ENCODE measurements at regions not wholly inside any gene's neighbourhood (a gene's known extent, or its start where the extent isn't known, plus 50 kb on each side); places are given as distances from the start of the nearest gene placed in this dataset.
"Not testable (repeated sequence)": the region's sequence is repeated elsewhere in the genome, so short reads cannot be mapped to it uniquely, and the experiment has no call there.

DNA sequence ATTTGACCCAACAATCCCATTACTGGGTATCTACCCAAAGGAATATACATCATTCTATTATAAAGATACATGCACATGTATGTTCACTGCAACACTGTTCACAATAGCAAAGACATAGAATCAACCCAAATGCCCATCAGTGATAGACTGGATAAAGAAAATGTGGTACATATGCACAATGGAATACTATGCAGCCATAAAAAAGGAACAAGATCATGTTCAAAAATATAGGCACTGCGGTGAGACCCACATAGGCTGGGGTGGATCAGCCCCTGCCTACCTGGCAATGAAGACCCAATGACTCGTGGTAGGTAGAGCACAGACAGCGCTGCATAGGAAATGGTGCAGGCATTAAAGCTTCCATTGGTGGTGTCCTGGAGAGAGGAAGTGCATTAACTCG is 88.6 kb upstream of the NFIL3 start:
- not testable (repeated sequence) for H3K4me3 ChIP-seq (ENCODE audit: low read depth in 1 of 5, low read length in 5 of 5); H3K27ac ChIP-seq (ENCODE audit: low read depth, low read length); H3K9ac ChIP-seq (ENCODE audit: low read length in 5 of 5); H3K27me3 ChIP-seq (ENCODE audit: control insufficient read depth in 5 of 5, insufficient read depth in 4 of 5, low read length in 5 of 5); H3K4me1 ChIP-seq (ENCODE audit: control insufficient read depth in 5 of 5, insufficient read depth in 5 of 5, low read length in 5 of 5); H3K36me3 ChIP-seq (ENCODE audit: control insufficient read depth in 5 of 5, insufficient read depth in 5 of 5, low read length in 5 of 5)
- peaks cover 0 to 10% (median 4%) of the 10 kb centered on the region in 5 donors for H3K9me3 ChIP-seq (ENCODE audit: control insufficient read depth in 5 of 5, low read length in 5 of 5)

- H3K9me3 ChIP-seq (ENCODE audit: control insufficient read depth in 5 of 5, low read length in 5 of 5), result no peaks in the 10 kb centered on the region
- H3K9ac ChIP-seq (ENCODE audit: low read length in 5 of 5), result no peak overlapping the region
- H3K36me3 ChIP-seq (ENCODE audit: control insufficient read depth in 5 of 5, insufficient read depth in 5 of 5, low read length in 5 of 5), result no peaks in the 10 kb centered on the region
- no peak overlapping the region for H3K4me3 ChIP-seq (ENCODE audit: low read depth in 1 of 5, low read length in 5 of 5)
- H3K4me1 ChIP-seq (ENCODE audit: control insufficient read depth in 5 of 5, insufficient read depth in 5 of 5, low read length in 5 of 5), result no peaks in the 10 kb centered on the region
- no peaks in the 10 kb centered on the region for H3K27me3 ChIP-seq (ENCODE audit: control insufficient read depth in 5 of 5, insufficient read depth in 4 of 5, low read length in 5 of 5)
- H3K27ac ChIP-seq (ENCODE audit: low read depth, low read length), result no peak overlapping the region
Measured at GRCh38 chr9:91503673-91504081, 80.0 kb upstream of the NFIL3 start.

- Histone ChIP-seq H3K9ac (ENCODE audit: low read length in 5 of 5) (no peak overlapping the region), H3K36me3 (ENCODE audit: control insufficient read depth in 5 of 5, insufficient read depth in 5 of 5, low read length in 5 of 5) (no peaks in the 10 kb centered on the region), H3K27me3 (ENCODE audit: control insufficient read depth in 5 of 5, insufficient read depth in 4 of 5, low read length in 5 of 5) (no peaks in the 10 kb centered on the region), H3K4me1 (ENCODE audit: control insufficient read depth in 5 of 5, insufficient read depth in 5 of 5, low read length in 5 of 5) (no peaks in the 10 kb centered on the region), H3K9me3 (ENCODE audit: control insufficient read depth in 5 of 5, low read length in 5 of 5) (no peaks in the 10 kb centered on the region), H3K27ac (ENCODE audit: low read depth, low read length) (no peak overlapping the region), H3K4me3 (ENCODE audit: low read depth in 1 of 5, low read length in 5 of 5) (no peak overlapping the region)
Measured at GRCh38 chr9:91502913-91503672, 79.5 kb upstream of the NFIL3 start.

- Histone ChIP-seq H3K27me3 (ENCODE audit: control insufficient read depth in 5 of 5, insufficient read depth in 4 of 5, low read length in 5 of 5) (no peaks in the 10 kb centered on the region), H3K27ac (ENCODE audit: low read depth, low read length) (no peak overlapping the region), H3K4me1 (ENCODE audit: control insufficient read depth in 5 of 5, insufficient read depth in 5 of 5, low read length in 5 of 5) (no peaks in the 10 kb centered on the region), H3K9me3 (ENCODE audit: control insufficient read depth in 5 of 5, low read length in 5 of 5) (no peaks in the 10 kb centered on the region), H3K4me3 (ENCODE audit: low read depth in 1 of 5, low read length in 5 of 5) (no peak overlapping the region), H3K36me3 (ENCODE audit: control insufficient read depth in 5 of 5, insufficient read depth in 5 of 5, low read length in 5 of 5) (no peaks in the 10 kb centered on the region), H3K9ac (ENCODE audit: low read length in 5 of 5) (no peak overlapping the region)
Measured at GRCh38 chr9:91502475-91502874, 78.8 kb upstream of the NFIL3 start.

- no peak overlapping the region for H3K27ac ChIP-seq (ENCODE audit: low read depth, low read length)
- no peaks in the 10 kb centered on the region for H3K27me3 ChIP-seq (ENCODE audit: control insufficient read depth in 5 of 5, insufficient read depth in 4 of 5, low read length in 5 of 5)
- no peaks in the 10 kb centered on the region for H3K9me3 ChIP-seq (ENCODE audit: control insufficient read depth in 5 of 5, low read length in 5 of 5)
- no peaks in the 10 kb centered on the region for H3K36me3 ChIP-seq (ENCODE audit: control insufficient read depth in 5 of 5, insufficient read depth in 5 of 5, low read length in 5 of 5)
- H3K4me3 ChIP-seq (ENCODE audit: low read depth in 1 of 5, low read length in 5 of 5), result no peak overlapping the region
- peaks cover 0 to 9% (median 2%) of the 10 kb centered on the region in 5 donors for H3K4me1 ChIP-seq (ENCODE audit: control insufficient read depth in 5 of 5, insufficient read depth in 5 of 5, low read length in 5 of 5)
- no peak overlapping the region for H3K9ac ChIP-seq (ENCODE audit: low read length in 5 of 5)
Measured at GRCh38 chr9:91500509-91501014, 76.9 kb upstream of the NFIL3 start.

- no peaks in the 10 kb centered on the region for H3K27me3 ChIP-seq (ENCODE audit: control insufficient read depth in 5 of 5, insufficient read depth in 4 of 5, low read length in 5 of 5)
Measured at GRCh38 chr9:91496351-91496750, 72.7 kb upstream of the NFIL3 start.

GRCh38 chr9:91495450-91495849 is 71.8 kb upstream of the NFIL3 start:
- Histone ChIP-seq H3K4me1 (ENCODE audit: control insufficient read depth in 5 of 5, insufficient read depth in 5 of 5, low read length in 5 of 5) (peaks cover 0 to 9% (median 5%) of the 10 kb centered on the region in 5 donors), H3K27ac (ENCODE audit: low read depth, low read length) (no peak overlapping the region), H3K4me3 (ENCODE audit: low read depth in 1 of 5, low read length in 5 of 5) (no peak overlapping the region), H3K27me3 (ENCODE audit: control insufficient read depth in 5 of 5, insufficient read depth in 4 of 5, low read length in 5 of 5) (no peaks in the 10 kb centered on the region), H3K36me3 (ENCODE audit: control insufficient read depth in 5 of 5, insufficient read depth in 5 of 5, low read length in 5 of 5) (no peaks in the 10 kb centered on the region), H3K9ac (ENCODE audit: low read length in 5 of 5) (no peak overlapping the region), H3K9me3 (ENCODE audit: control insufficient read depth in 5 of 5, low read length in 5 of 5) (no peaks in the 10 kb centered on the region)

More at GRCh38 chr9:91496351-91496750, 72.7 kb upstream of the NFIL3 start:
- Histone ChIP-seq H3K27ac (ENCODE audit: low read depth, low read length) (peak overlapping the region; percentile 8), H3K9me3 (ENCODE audit: control insufficient read depth in 5 of 5, low read length in 5 of 5) (no peaks in the 10 kb centered on the region), H3K4me1 (ENCODE audit: control insufficient read depth in 5 of 5, insufficient read depth in 5 of 5, low read length in 5 of 5) (peaks cover 0 to 9% (median 5%) of the 10 kb centered on the region in 5 donors), H3K4me3 (ENCODE audit: low read depth in 1 of 5, low read length in 5 of 5) (no peak overlapping the region), H3K9ac (ENCODE audit: low read length in 5 of 5) (no peak overlapping the region), H3K36me3 (ENCODE audit: control insufficient read depth in 5 of 5, insufficient read depth in 5 of 5, low read length in 5 of 5) (no peaks in the 10 kb centered on the region)

DNA sequence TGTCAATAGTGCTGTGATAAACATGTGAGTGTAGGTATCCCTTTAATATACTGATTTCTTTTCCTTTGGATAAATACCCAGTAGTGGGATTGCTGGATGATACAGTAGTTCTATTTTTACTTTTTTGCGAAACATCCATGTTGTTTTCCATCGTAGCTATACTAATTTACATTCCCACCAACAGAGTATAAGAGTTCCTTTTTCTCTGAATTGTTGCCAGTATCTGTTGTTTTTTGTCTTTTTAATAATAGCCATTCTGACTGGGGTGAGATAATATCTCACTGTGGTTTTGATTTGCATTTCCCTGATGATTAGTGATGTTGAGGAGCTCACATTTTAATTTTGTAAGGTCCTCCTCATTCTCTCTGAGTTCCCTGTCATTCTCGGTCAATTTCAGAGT is 71.1 kb upstream of the NFIL3 start:
- Histone ChIP-seq H3K9ac (ENCODE audit: low read length in 5 of 5) (peak overlapping the region in 1 of 5 donors; percentile 23), H3K27ac (ENCODE audit: low read depth, low read length) (no peak overlapping the region), H3K4me3 (ENCODE audit: low read depth in 1 of 5, low read length in 5 of 5) (no peak overlapping the region)

GRCh38 chr9:91492237-91492636 is 68.6 kb upstream of the NFIL3 start:
- no peak overlapping the region for H3K27ac ChIP-seq (ENCODE audit: low read depth, low read length)
- H3K27me3 ChIP-seq (ENCODE audit: control insufficient read depth in 5 of 5, insufficient read depth in 4 of 5, low read length in 5 of 5), result no peaks in the 10 kb centered on the region
- H3K4me1 ChIP-seq (ENCODE audit: control insufficient read depth in 5 of 5, insufficient read depth in 5 of 5, low read length in 5 of 5), result peaks cover under 1 to 13% (median 8%) of the 10 kb centered on the region in 5 donors
- H3K9ac ChIP-seq (ENCODE audit: low read length in 5 of 5), result no peak overlapping the region
- H3K36me3 ChIP-seq (ENCODE audit: control insufficient read depth in 5 of 5, insufficient read depth in 5 of 5, low read length in 5 of 5), result no peaks in the 10 kb centered on the region
- no peaks in the 10 kb centered on the region for H3K9me3 ChIP-seq (ENCODE audit: control insufficient read depth in 5 of 5, low read length in 5 of 5)
- H3K4me3 ChIP-seq (ENCODE audit: low read depth in 1 of 5, low read length in 5 of 5), result no peak overlapping the region

More for the DNA sequence above, 71.1 kb upstream of the NFIL3 start:
- H3K36me3 ChIP-seq (ENCODE audit: control insufficient read depth in 5 of 5, insufficient read depth in 5 of 5, low read length in 5 of 5), result no peaks in the 10 kb centered on the region
- H3K27me3 ChIP-seq (ENCODE audit: control insufficient read depth in 5 of 5, insufficient read depth in 4 of 5, low read length in 5 of 5), result no peaks in the 10 kb centered on the region
- H3K4me1 ChIP-seq (ENCODE audit: control insufficient read depth in 5 of 5, insufficient read depth in 5 of 5, low read length in 5 of 5), result peaks cover 0 to 9% (median 5%) of the 10 kb centered on the region in 5 donors
- H3K9me3 ChIP-seq (ENCODE audit: control insufficient read depth in 5 of 5, low read length in 5 of 5), result no peaks in the 10 kb centered on the region

- Histone ChIP-seq H3K9me3 (ENCODE audit: control insufficient read depth in 5 of 5, low read length in 5 of 5) (no peaks in the 10 kb centered on the region), H3K27ac (ENCODE audit: low read depth, low read length) (no peak overlapping the region), H3K36me3 (ENCODE audit: control insufficient read depth in 5 of 5, insufficient read depth in 5 of 5, low read length in 5 of 5) (no peaks in the 10 kb centered on the region), H3K4me3 (ENCODE audit: low read depth in 1 of 5, low read length in 5 of 5) (no peak overlapping the region), H3K4me1 (ENCODE audit: control insufficient read depth in 5 of 5, insufficient read depth in 5 of 5, low read length in 5 of 5) (peaks cover 3 to 16% (median 8%) of the 10 kb centered on the region in 5 donors), H3K9ac (ENCODE audit: low read length in 5 of 5) (no peak overlapping the region), H3K27me3 (ENCODE audit: control insufficient read depth in 5 of 5, insufficient read depth in 4 of 5, low read length in 5 of 5) (no peaks in the 10 kb centered on the region)
Measured at GRCh38 chr9:91491624-91492023, 68.0 kb upstream of the NFIL3 start.

Data from subcutaneous abdominal adipose tissue (tissue), 5 donors.